ENCODE measurements at regions not wholly inside any gene's neighbourhood (a gene's known extent, or its start where the extent isn't known, plus 50 kb on each side); places are given as distances from the start of the nearest gene placed in this dataset.

- H3K36me3 ChIP-seq (ENCODE audit: control insufficient read depth in 2 of 3, insufficient read depth in 3 of 3, low read length in 3 of 3), result no peaks in the 10 kb centered on the region
- DNase-seq (no peak), FAIRE-seq (no peak)
- no peaks in the 10 kb centered on the region for H3K9me3 ChIP-seq (ENCODE audit: control insufficient read depth in 2 of 3, insufficient read depth in 1 of 3, low read length in 3 of 3)
- no peak overlapping the region for H3K4me3 ChIP-seq (ENCODE audit: low read length in 3 of 3)
- H3K27ac ChIP-seq (ENCODE audit: low read depth in 2 of 2, low read length in 2 of 2), result no peak overlapping the region
- TF ChIP-seq CTCF (IDR thresholded peaks at IDR 0.05; ENCODE audit: borderline replicate concordance, extremely low read depth, insufficient read depth), result no peak
- intact Hi-C loops (cut with DNase I), result no loop called here
- H3K4me1 ChIP-seq (ENCODE audit: control insufficient read depth in 2 of 3, insufficient read depth in 2 of 3, low read depth in 1 of 3, low read length in 3 of 3), result no peaks in the 10 kb centered on the region
- no peaks in the 10 kb centered on the region for H3K27me3 ChIP-seq (ENCODE audit: control insufficient read depth, insufficient read depth, low read length)
- no peak overlapping the region for H3K9ac ChIP-seq (ENCODE audit: low read length in 3 of 3)
These were observed 84.5 kb downstream of the NPAP1 start for GRCh38 chr15:24760066-24760465.

GRCh38 chr15:24761704-24762302 is 86.2 kb downstream of the NPAP1 start:
- Histone ChIP-seq H3K36me3 (ENCODE audit: control insufficient read depth in 2 of 3, insufficient read depth in 3 of 3, low read length in 3 of 3) (no peaks in the 10 kb centered on the region), H3K4me3 (ENCODE audit: low read length in 3 of 3) (no peak overlapping the region), H3K9ac (ENCODE audit: low read length in 3 of 3) (no peak overlapping the region), H3K4me1 (ENCODE audit: control insufficient read depth in 2 of 3, insufficient read depth in 2 of 3, low read depth in 1 of 3, low read length in 3 of 3) (no peaks in the 10 kb centered on the region), H3K27ac (ENCODE audit: low read depth in 2 of 2, low read length in 2 of 2) (no peak overlapping the region), H3K9me3 (ENCODE audit: control insufficient read depth in 2 of 3, insufficient read depth in 1 of 3, low read length in 3 of 3) (no peaks in the 10 kb centered on the region), H3K27me3 (ENCODE audit: control insufficient read depth, insufficient read depth, low read length) (no peaks in the 10 kb centered on the region)
- TF ChIP-seq CTCF (IDR thresholded peaks at IDR 0.05; ENCODE audit: borderline replicate concordance, extremely low read depth, insufficient read depth), result peak; percentile 26
- DNase-seq (peak in 1 of 5 donors; percentile 1), FAIRE-seq (no peak)
- intact Hi-C loops (cut with DNase I), result no loop called here

GRCh38 chr15:24763891-24764290 is 88.3 kb downstream of the NPAP1 start:
- no peak overlapping the region for H3K4me3 ChIP-seq (ENCODE audit: low read length in 3 of 3)
- FAIRE-seq (no peak), DNase-seq (no peak)
- no peak overlapping the region for H3K9ac ChIP-seq (ENCODE audit: low read length in 3 of 3)
- H3K4me1 ChIP-seq (ENCODE audit: control insufficient read depth in 2 of 3, insufficient read depth in 2 of 3, low read depth in 1 of 3, low read length in 3 of 3), result no peaks in the 10 kb centered on the region
- H3K9me3 ChIP-seq (ENCODE audit: control insufficient read depth in 2 of 3, insufficient read depth in 1 of 3, low read length in 3 of 3), result no peaks in the 10 kb centered on the region
- TF ChIP-seq CTCF (IDR thresholded peaks at IDR 0.05; ENCODE audit: borderline replicate concordance, extremely low read depth, insufficient read depth), result no peak
- intact Hi-C loops (cut with DNase I), result no loop called here
- H3K27me3 ChIP-seq (ENCODE audit: control insufficient read depth, insufficient read depth, low read length), result no peaks in the 10 kb centered on the region
- H3K27ac ChIP-seq (ENCODE audit: low read depth in 2 of 2, low read length in 2 of 2), result no peak overlapping the region
- no peaks in the 10 kb centered on the region for H3K36me3 ChIP-seq (ENCODE audit: control insufficient read depth in 2 of 3, insufficient read depth in 3 of 3, low read length in 3 of 3)

Data from kidney (tissue), 13 donors.